UCSD-AML1 (cell line): ENCODE measurements at regions not wholly inside any gene's neighbourhood (a gene's known extent, or its start where the extent isn't known, plus 50 kb on each side); places are given as distances from the start of the nearest gene placed in this dataset.

Source experiments
- DNase-seq: peaks from one replicate; lab custom pipeline; 2025; ENCODE audit not compliant: unreplicated experiment; lab: John Stamatoyannopoulos, UW

DNA sequence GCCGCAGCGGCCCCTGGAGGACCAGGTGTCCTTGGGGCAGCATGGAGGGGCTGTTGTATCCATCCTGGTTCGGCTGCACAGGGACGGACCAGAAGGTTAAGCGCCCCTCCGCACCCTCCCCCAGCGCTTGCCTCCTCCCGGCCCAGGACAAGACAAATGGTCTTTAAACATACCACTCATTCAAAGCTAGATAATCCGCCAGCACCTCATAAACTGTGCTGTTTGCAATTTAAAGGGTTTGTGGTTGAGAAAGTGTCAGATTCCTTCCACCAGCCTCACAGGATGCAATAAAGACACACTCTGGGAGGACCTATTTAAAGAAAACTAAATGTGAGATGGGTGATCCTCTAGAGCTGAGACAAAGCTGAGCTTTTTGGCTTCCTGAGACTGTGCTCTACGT is 426.2 kb upstream of the EEF2KMT start:
- no peak for DNase-seq

DNA sequence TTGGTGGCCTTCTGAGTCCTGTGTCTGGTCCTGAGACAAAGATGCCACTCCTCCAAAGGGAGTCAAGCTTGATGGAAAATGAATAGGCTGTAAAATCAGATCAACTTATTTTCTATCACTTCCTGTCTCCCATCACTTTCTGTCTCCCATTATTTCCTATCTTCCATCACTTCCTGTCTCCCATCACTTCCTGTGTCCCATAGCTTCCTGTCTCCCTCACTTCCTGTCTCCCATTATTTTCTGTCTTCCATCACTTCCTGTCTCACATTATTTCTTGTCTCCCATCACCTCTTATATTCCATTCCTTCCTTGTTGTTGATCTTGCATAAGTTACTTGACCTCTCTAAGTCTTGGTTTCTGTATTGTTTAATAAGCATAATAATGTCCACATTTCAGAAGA is 418.5 kb upstream of the EEF2KMT start:
- DNase-seq = no peak

DNA sequence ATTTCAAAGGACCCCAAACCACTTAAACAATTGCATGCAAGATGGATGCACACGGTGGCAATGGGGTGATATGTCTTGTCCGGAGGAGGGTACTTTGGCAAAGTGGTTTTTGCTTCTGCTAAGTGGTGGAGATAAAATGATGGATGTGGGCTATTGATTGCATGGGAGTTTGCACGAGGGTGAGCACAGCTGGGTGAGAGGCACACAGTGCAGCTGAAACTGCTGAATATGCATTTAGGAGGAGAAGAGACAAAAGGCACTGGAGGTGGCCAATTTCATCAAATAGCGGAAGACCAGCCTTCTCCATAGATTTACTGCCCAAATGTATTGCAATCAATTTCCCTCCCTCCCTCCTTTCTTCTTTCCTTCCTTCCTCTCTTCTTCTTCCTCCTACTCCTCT is 414.4 kb upstream of the EEF2KMT start:
- DNase-seq = no peak

DNA sequence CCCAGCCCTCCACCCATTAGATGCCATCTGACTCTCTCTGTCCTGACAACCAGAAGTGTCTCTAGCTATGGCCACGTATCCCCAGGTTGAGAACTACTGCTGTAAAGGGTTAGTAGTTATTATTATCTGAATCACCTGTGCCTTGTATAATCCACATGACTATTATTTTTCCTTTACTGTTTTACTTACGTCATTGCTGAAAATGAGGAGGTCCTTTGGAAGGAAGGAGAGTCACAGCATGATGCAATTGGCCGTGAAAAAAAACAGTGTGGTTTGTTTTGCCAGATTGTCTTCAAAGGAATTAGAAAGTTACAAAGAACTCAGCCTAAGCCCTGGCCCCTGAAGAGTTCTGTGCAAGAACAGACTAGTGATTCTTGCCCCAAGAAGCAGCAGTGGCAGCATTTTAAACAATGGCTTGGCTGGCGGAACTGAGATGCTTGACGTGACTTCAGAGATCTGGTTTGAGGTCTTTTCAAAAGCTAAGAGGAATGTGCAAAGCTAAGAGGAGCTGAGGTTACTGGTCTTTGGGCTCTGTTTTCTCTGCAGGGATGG is 413.3 kb upstream of the EEF2KMT start:
- no peak for DNase-seq

DNA sequence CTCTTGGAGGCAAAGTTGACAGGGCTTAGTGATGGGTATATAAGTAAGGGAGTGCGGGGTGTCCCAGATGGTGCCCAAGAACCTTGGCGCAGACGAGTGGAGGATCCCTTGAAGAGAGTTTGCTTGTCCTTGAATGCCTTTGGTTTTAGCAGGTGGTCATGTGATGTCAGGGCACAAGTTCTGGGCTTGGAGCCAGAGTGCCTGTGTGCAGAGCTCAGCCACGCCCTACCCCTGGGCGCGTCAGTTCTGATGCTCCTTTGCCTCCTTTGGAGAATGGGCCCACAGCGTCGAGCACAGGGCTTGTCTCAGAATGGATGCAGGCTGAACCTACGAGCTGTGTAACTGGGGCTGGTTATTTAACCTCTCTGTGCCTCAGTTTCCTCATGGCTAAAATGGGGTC is 412.2 kb upstream of the EEF2KMT start:
- no peak for DNase-seq

DNA sequence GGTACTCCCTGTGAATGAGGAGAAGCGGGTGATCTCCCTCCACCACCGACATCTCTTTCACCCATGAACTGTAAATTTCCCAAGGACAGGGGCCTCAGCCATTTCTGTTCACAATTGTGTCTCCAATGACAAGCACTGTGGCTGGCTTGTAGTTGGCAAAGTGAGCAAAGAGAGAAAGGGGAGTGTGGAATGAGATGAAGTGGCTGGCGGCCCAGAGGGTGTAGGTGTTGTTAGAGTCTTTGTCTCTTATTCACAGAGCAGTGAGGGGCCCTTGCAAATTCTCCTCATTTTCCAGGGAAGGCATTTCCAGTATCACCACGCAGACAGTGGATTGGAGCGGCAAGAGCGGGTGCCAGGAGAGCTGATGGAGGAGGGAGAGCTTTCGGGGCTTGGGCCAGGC is 411.7 kb upstream of the EEF2KMT start:
- no peak for DNase-seq

DNA sequence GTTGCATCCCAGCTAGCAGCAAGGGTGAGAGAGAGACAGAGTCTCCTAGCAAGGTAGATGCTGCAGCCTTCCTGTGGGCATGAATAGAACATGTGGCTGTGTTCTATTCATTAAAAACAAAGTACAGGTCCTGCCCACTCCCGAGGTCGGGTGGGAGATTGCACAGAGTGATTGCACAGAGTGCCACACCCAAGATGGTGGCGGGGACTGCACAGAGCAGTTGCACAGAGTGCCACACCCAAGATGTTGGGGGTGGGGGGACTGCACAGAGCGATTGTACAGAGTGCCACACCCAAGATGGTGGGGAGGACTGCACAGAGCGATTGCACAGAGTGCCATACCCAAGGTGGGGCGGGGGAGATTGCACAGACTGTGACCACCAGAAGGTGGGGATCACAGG is 410.8 kb upstream of the EEF2KMT start:
- no peak for DNase-seq

DNA sequence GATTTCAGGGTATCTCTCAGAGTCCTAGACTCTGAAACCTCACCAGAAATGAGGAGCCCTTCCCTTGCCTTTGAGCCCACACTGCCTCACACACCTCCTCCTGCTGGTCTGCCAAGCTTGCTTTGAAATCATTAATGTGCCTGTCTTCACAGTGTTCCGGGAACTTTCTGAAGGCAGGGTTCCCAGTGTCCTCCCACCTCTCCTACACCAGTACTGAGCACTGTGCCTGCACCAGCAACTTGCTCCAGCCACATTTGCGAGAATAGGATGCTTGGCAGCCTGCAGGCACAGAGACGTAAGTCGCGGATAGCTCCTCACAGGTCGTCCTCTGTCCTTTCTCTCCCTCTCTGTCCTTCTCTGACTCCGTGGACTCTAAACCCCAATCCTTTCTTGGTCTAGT is 408.4 kb upstream of the EEF2KMT start:
- DNase-seq = no peak

DNA sequence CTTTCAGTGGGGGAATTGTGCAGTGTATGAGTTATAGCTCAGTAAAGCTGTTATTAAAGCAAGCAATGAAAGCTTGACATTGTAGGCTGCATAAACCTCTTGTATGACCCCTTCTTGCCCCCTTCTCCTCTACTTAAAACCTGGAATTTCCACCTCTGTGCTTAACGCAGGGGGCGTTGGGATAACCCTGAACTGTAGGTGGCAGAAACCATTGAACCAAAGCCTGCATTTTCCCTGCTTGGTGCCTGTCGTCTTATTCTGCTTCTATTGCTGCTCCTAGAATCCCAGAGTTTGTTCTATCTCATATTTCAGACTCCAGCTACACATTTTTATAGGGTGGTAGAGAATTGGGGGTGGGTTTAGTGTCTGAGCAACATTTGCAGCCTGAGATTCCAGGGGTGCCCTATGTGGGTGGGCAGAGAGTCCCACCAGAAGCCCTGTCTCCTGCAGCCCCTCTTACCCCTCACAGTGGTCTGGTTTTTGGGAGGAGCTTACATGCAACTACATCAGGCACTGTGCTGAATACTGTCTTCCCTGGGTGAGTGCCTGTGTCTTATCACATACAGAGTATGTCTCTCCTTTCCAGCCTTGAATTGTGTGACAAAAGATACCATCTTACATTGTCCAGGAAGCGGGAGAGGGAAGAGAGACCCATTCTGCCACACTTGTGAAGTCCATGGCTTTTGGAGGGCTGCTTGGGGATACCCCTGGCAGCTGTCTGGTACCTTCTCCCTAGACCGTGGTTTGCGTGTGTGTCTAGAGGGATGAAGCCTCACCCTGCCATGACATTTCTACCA is 407.7 kb upstream of the EEF2KMT start:
- no peak for DNase-seq

DNA sequence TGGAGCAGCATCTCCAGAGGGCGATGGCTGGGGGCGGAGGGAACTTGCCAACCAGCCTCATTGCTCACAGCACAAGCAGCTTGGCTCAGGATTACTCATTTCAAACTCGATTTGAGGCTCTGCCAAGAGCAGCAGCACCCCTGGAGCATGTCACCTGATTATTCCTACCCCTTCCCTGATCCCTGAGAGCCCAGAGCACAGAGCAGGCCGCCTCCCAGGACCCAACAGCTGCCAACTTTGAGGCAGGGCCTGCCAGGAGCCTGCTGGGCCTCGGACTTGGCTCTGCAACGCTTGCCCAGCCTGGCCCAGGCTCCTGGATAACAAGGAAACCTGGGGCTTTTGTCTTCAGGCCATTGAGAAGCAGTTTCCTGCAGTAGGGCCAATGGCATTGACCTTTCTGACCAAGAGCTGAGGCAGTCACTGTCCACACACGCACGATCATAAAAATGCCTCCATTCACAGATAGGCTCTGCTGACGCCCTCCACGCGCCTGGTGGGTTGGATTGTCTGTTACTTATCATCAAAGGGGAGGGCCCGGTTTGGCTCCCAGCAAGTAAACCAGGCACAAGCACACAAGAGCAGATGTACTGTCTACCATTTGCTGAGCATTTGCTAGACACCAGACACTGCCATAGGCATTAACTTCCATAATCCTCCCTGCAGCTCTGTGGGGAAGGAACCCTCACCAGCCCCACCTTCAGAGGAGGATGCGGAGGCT is 406.6 kb upstream of the EEF2KMT start:
- DNase-seq = no peak

DNA sequence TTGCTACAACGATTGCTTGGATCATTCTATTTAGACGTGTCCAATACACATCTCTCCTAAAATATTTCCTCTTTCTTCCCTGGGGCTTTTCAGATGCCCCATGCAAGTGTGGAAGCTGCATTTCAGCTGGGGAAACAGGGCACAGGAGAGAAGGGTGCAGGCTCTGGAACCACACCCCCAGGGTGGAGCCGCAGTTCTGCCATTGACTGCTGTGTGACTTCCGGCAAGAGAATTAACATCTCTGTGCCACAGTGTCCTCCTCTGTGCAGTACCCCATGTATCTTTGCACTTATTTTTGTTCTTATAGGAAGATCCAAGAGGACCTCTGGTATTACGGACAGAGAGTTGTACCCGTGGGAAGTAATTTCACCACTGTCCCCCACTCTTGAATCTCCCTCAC is 405.3 kb upstream of the EEF2KMT start:
- DNase-seq = no peak

DNA sequence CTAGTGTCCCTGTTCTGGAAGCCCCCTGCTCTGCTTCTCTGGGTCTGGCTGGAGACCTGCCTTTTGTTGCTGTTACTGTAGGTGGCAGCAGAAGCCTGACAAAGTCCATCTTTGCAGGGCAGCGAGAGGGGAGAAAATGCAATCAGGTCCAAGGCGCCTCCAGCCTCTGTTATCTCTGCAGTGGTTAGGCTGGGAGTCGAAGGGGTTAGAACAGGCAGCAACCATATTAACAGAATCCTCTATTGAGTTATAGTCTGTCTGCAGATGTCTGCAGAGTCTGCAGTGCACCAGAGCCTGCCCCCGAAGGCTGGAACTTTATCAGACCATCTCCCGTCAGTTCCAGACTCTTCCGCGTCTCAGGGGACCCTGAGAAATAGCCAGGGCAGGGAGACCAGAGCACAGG is 404.9 kb upstream of the EEF2KMT start:
- peak; percentile 12 for DNase-seq

DNA sequence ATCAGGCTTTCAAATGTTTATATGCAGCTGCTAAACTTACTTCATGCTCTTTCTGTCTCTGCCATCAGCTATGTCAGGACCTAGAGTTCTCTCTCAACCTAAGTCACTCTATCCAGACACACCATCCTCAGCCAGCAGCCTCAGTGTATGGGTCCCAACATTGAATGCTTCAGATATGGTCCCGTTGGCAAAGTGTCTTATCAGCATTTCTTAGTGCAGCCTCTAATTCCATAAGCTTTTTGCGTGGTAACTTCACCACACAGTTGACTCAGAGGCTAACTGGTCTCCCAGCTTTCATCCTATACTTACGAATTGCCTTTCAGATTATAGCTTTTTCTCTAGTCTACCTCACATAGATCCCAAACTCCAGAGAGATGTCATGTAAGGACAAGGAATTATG is 402.9 kb upstream of the EEF2KMT start:
- no peak for DNase-seq

DNA sequence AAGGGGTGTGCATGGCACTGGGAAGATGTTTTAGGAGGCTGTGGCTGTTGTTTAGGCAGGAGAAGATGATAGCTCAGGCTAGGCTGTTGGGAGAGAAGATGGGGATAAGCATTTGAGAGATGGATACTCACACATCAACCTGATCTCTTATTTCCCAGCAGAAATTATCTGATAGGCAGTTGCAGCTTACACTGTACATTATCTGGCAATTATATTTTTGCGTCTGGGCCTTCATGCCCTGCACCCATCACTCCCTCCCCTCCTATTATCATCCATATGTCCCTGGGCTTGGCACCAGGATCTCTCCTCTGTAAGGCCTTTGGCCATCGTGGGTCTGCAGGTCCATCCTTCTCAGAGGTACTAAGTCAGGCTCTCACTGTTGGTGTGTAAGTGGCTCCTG is 401.0 kb upstream of the EEF2KMT start:
- DNase-seq = no peak

DNA sequence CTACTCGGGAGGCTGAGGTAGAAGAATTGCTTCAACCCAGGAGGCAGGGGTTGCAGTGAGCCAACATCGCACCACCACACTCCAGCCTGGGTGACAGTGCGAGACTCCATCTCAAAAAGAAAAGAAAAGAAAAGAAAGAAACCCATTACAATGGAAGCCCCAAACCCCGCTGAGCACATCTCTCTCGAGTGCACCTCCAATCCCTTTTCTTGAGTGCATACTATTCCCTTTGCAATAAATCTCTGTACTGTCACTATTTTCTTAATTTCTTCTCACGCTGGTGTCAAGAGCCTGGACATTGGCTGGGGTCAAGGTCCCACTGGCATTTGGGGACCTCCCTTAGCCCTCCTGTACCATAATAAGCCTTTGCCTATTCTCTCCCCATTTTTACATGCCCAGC is 398.4 kb upstream of the EEF2KMT start:
- DNase-seq = no peak

DNA sequence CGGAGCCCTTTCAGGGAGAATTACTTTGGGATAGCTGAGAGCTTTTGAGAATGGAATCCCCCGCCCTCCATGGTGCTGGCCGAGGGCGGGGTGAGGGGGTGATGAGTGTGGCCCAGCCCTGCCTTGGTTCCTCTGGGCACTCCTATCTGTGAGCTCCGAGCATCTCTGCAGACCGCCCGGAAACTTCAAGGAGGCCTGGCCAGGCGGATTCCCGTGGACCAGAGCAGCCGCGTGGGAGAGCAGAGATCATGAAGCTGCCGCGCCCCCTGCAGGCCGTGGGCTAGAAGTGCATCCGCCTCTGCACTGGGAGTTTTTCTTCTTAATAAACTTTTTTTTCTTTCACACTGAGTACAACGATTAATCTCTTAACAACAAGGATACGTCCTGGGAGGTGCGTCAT is 392.9 kb upstream of the EEF2KMT start:
- DNase-seq = peak; percentile 51

DNA sequence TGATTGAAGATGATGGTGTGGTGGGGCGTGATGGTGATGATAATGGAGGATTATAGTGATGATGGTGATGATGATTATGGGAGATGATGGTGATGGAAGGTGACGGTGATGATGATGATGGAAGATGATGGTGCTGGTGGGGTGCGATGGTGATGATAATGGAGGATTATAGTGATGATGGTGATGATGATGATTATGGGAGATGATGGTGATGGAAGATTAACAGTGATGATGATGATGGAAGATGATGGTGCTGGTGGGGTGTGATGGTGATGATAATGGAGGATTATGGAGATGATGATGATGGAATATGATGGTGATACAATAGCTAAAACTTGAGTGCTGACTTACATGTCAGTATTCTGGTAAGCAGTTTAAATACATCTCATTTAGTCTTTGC is 391.0 kb upstream of the EEF2KMT start:
- DNase-seq = no peak

DNA sequence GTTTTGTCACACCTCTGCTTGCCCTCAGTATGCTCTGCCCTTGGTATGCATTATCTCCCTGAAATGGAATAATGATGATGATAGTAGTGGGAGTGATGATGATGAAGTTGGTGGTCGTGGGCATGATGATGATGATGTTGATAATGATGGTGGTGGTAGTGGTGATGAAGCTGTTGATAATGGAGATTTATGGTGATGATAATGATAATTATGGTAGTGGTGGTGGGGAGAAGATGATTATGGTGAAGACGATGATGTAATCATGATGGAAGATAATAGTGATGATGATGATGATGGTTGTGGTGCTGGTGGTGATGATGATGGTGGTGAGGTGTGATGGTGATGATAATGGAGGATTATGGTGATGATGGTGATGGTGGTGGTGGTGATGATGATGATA is 390.1 kb upstream of the EEF2KMT start:
- DNase-seq = no peak

DNA sequence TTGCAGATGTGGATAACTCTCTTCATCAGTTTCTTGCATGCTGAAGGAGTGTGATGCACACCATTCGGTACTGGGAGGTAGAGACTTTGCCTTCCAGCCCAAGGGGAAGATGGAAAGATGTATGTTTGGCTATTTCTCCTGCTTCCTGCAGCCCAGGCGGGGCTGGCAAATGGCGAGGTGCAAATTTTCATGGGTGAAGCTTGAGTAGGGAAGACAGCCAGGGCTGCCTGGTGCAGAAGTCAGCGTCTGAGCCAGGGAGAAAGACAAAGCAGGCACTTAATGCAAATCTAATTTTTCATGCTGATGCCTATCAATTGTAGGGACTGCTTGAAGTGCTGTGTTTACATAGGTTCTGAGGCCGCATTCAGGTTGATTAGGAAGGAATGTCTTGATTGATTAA is 384.7 kb upstream of the EEF2KMT start:
- DNase-seq = no peak

DNA sequence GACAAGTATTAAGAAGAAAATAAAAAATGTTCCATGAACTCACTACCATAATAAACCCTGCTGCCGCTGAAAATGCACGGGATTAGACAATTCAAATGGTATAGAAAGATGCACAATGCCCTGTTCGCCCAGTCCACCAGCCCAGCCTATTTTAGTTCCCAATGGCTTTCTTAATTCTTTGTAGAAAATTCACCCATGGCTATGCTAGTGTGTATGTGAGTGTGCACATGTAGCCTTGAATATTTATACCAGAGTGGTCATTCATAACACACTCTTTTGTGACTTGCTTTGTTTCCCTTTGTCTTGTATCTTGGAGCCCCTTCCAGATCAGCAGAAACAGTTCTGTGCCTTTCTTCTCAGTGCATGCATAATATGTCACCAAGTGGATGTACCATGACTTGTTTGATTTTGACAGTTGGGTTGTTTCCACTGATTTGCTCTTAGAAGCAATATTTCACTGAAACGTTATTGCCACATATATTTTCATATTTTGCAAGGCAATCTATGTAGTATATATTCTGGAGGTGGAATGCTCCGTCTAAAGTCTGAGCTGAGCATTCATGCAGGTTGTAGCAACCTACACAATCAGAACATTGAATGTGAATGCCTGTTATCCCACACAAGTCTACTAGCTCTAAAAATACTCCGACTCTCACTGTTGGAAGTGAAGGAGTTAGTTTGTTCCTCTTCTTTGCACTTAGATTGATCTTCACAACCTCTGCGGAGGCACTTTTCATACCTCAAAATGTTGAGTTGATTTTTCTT is 383.0 kb upstream of the EEF2KMT start:
- DNase-seq = no peak

DNA sequence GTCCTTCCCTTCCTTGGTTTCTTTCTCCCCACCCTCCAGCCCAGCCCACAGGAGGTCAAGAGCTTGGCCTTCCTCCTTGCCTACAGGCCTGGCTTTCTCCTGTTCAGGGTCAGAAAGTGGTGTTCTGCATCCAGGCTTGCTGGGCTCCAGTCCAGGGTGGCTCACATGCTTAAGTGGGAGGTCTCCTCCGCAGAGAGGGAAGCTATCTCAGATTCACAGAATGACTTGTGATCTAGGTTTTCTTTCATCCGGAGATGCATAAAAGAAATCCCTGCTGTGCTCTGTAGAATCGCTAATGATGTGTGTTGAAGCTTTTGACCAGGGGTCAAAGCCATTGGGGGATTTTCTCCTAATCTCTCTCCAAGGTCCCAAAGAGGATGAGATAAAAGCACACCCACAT is 382.3 kb upstream of the EEF2KMT start:
- no peak for DNase-seq

DNA sequence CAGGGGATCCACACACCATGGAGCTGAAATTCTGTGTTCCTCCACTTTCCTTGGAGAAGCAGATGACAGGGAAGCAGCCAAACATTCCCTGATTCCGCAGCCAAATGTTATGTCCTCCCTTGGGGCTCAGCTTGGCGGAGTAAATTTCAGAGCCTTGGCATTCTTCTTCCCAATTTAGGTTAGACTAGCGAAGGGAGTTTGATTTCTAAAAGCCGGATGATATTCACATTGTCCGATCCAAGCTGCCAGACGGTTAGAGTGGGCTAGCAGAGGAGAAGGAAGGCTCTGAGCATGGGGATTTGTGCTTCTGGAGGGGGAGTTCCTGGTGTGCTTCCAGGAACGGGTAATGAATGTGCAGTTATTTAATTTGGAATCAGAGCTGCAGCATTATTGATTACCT is 380.4 kb upstream of the EEF2KMT start:
- DNase-seq = no peak
